Stomach (tissue), 8 donors: ENCODE measurements at regions not wholly inside any gene's neighbourhood (a gene's known extent, or its start where the extent isn't known, plus 50 kb on each side); places are given as distances from the start of the nearest gene placed in this dataset.

Experiments
- DNase-seq, 2 donors: peaks; one replicate each; pipeline versions ENCODE4 v3.0.0 to v3.0.0-alpha.2; 2013 to 2019
- H3K27ac ChIP-seq, 5 donors: fragments of 200-600 bp in 4 of 5; sonication (generic) in 4 of 5; one replicate each; pipeline ENCODE4 v1.5.1; 2013 to 2019; ENCODE audit warnings: mild to moderate bottlenecking in 1 of 5, moderate library complexity in 1 of 5
- H3K27me3 ChIP-seq, 3 donors: fragments of 200-600 bp; sonication (generic); one replicate each; pipeline ENCODE4 v1.5.1; 2017 to 2019; ENCODE audit warnings: mixed run types in 1 of 3
- H3K36me3 ChIP-seq, 4 donors: fragments of 200-600 bp; sonication (generic); 1 replicate in 3 of 4; 2 replicates in 1 of 4; pipeline ENCODE4 v1.5.1; 2016 to 2019
- H3K4me1 ChIP-seq, 4 donors: fragments of 200-600 bp; sonication (generic); one replicate each; pipeline ENCODE4 v1.5.1; 2016 to 2019
- H3K4me3 ChIP-seq, 4 donors: fragments of 200-600 bp; sonication (generic) in 3 of 4; one replicate each; pipeline ENCODE4 v1.5.1; 2016 to 2019; ENCODE audit warnings: mild to moderate bottlenecking in 1 of 4
- H3K9me3 ChIP-seq, 4 donors: fragments of 200-600 bp; sonication (generic); one replicate each; pipeline ENCODE4 v1.5.1; 2016 to 2019
- EP300 ChIP-seq: sonication (generic); formaldehyde crosslinking; IDR thresholded peaks from one replicate; pipeline ENCODE4 v1.6.1; 2017; ENCODE audit warnings: antibody characterized with exemption
- POLR2A ChIP-seq, 4 donors: fragments of 450-650 bp; IDR thresholded peaks; one replicate each; pipeline ENCODE4 v1.6.1; 2016; ENCODE audit warnings: antibody characterized with exemption in 4 of 4, control low read depth in 2 of 4, mild to moderate bottlenecking in 1 of 4, moderate library complexity in 1 of 4
- POLR2AphosphoS5 ChIP-seq, 3 donors: sonication (generic); formaldehyde crosslinking; IDR thresholded peaks; one replicate each; pipeline ENCODE4 v1.6.1; 2016; ENCODE audit warnings: antibody characterized with exemption in 3 of 3
- WGBS, 5 donors: extraction: QIAGEN DNeasy Blood & Tissue Kit in 3 of 5; methylation state at CpG; one replicate each; pipeline versions ENCODE4 v1.1.5 to v1.1.7; 2013 to 2018; 5-methylcytosine and 5-hydroxymethylcytosine counted together
- intact Hi-C: fragments of 100-400 bp; cut with DNase I; formaldehyde crosslinking; loops from one replicate; pipeline ENCODE4 v1.15.1; 2023; ENCODE audit warnings: low total_unique reads
- TF ChIP-seq, protein P1 (sequence below), 7 experiments: fragments of 450-650 bp in 4 of 7; fragments of 200-600 bp in 3 of 7; sonication (generic) in 3 of 7; IDR thresholded peaks; one replicate each; pipeline ENCODE4 v1.5.1; 2016 to 2019; ENCODE audit warnings: antibody characterized with exemption in 7 of 7, control low read depth in 2 of 7, mild to moderate bottlenecking in 1 of 7
- donor health status: healthy with polysubstance abuse.
- donor health status: Bipolar disorder and iron deficiency.
- donor health status: healthy.

DNA sequence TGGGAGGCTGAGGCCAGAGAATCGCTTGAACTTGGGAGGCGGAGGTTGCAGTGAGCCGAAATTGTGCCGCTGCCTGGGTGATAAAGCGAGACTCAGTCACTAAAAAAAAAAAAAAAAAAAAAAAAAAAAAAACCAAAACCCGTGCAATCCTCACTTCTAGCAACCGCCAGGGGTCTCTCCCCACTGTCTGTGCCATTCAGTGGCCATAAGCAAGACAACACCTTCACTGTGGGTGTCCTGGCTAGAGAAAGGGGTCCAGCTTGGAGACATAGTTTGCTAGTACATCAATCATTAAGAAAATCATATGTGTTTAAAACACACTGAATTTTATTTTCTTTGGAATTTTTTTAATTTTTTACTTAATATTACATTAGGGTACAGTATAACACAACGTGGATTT lies 68.2 kb downstream of the RASL11A start:
- WGBS, 5 donors, result 61 to 76% (median 66%) methylated on average over 8 of the region's 8 CpGs
- DNase-seq, result no peak

DNA sequence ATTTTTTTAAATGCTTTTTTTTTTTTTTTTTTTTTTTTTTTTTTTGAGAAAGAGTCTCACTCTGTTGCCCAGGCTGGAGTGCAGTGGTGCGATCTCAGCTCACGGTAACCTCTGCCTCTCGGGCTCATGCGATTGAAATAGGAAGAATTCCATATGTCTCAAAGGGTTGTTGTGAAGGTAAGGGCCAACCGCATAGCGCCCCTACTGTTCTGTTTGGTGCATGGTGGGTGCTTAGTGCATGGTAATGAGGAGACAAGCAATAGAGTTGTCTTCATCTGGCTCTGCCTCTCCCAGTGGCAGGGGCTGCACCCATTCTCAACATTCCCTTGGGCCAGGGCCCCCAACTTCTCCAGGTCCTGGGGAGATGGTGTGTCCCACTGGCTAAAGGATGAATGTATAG lies 68.7 kb downstream of the RASL11A start:
- peak; percentile 39 to 68 for DNase-seq
- no peak overlapping the region for H3K27ac ChIP-seq
- no peaks in the 10 kb centered on the region for H3K27me3 ChIP-seq
- WGBS, 5 donors, result 15 to 29% (median 26%) methylated on average over 6 of the region's 6 CpGs
- H3K4me3 ChIP-seq, result no peak overlapping the region
- no peaks in the 10 kb centered on the region for H3K9me3 ChIP-seq
- TF ChIP-seq, protein P1, sequence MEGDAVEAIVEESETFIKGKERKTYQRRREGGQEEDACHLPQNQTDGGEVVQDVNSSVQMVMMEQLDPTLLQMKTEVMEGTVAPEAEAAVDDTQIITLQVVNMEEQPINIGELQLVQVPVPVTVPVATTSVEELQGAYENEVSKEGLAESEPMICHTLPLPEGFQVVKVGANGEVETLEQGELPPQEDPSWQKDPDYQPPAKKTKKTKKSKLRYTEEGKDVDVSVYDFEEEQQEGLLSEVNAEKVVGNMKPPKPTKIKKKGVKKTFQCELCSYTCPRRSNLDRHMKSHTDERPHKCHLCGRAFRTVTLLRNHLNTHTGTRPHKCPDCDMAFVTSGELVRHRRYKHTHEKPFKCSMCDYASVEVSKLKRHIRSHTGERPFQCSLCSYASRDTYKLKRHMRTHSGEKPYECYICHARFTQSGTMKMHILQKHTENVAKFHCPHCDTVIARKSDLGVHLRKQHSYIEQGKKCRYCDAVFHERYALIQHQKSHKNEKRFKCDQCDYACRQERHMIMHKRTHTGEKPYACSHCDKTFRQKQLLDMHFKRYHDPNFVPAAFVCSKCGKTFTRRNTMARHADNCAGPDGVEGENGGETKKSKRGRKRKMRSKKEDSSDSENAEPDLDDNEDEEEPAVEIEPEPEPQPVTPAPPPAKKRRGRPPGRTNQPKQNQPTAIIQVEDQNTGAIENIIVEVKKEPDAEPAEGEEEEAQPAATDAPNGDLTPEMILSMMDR (IDR thresholded peaks at IDR 0.05), result peak in 2 of 7 experiments; percentile 11 to 19
- TF ChIP-seq EP300, result no peak
- intact Hi-C loops, result no loop called here
- H3K4me1 ChIP-seq, result peaks cover 0 to 11% (median 0%) of the 10 kb centered on the region in 4 donors
- H3K36me3 ChIP-seq, result no peaks in the 10 kb centered on the region

More for the DNA sequence above, 68.2 kb downstream of the RASL11A start:
- no peak overlapping the region for H3K4me3 ChIP-seq
- intact Hi-C loops, result no loop called here
- peaks cover 0 to 11% (median 0%) of the 10 kb centered on the region in 4 donors for H3K4me1 ChIP-seq
- no peaks in the 10 kb centered on the region for H3K36me3 ChIP-seq
- H3K27ac ChIP-seq, result no peak overlapping the region
- no peaks in the 10 kb centered on the region for H3K9me3 ChIP-seq
- TF ChIP-seq, protein P1 (IDR thresholded peaks at IDR 0.05), result peak in 1 of 7 experiments; percentile 5
- no peak for TF ChIP-seq POLR2A (IDR thresholded peaks at IDR 0.05)
- no peaks in the 10 kb centered on the region for H3K27me3 ChIP-seq

DNA sequence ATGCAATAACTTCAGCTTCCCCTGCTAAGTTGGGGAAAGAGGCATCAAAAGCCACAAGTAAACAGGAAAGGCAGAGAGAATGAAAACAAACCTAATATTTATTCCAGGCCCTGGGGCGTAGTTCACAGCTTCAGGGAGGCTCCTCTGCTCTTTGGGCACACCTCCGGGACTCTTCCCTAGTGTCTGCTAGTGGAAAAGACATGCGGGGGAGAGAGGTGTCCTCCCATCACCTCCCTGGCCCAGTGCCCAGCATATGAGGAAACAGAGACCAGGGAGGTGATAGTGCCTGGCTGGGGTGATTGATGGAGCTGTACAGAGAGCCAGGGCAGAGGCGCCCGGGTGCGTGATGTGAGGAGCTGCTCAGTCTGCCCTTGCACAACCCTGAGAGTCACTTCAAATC lies 71.0 kb downstream of the RASL11A start:
- Histone ChIP-seq H3K27me3 (peaks cover 0 to 11% (median 0%) of the 10 kb centered on the region in 3 donors), H3K4me1 (peaks cover 0 to 6% (median 0%) of the 10 kb centered on the region in 4 donors), H3K9me3 (no peaks in the 10 kb centered on the region), H3K36me3 (no peaks in the 10 kb centered on the region), H3K27ac (no peak overlapping the region), H3K4me3 (no peak overlapping the region)
- TF ChIP-seq POLR2AphosphoS5 (IDR thresholded peaks at IDR 0.05), result no peak
- TF ChIP-seq, protein P1 (IDR thresholded peaks at IDR 0.05), result no peak
- TF ChIP-seq EP300, result no peak
- 20 to 36% (median 35%) methylated on average over 6 of the region's 6 CpGs for WGBS, 5 donors
- peak in 1 of 2 donors; percentile 18 for DNase-seq
- intact Hi-C loops, result loop anchor here (10.0 kb wide), 1 partner anchor 57 kb away; no protein-coding TSS in a partner anchor

DNA sequence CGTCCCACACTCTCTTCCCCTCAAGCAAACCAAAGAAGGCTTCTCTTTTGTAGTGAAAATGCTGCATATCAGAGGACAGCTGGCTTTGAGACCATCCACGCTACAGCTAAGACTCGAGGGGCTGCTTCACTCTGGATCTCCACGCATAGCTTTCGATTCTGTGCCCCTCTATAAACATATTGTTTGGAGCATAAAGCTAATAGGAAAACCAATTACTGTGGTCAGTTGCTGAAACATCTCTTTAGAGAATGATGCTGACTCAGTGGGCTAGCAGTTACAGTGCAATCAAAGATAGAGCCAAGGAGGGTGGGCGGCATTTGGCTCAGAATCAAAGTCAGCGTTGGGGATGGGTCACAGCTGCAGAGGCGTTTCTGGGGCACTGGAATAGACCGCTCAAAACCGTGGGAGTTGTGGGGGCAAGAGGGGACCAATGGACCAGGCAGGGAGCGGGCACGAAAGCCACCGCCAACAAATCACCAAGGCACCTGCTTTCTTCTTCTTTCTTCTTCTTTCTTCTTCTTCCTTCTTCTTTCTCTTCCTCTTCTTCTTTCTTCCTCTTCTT lies 76.7 kb downstream of the RASL11A start:
- 52 to 62% (median 57%) methylated on average over 13 of the region's 13 CpGs for WGBS, 5 donors
- intact Hi-C loops, result loop anchor here (10.0 kb wide), 1 partner anchor 62 kb away; no protein-coding TSS in a partner anchor
- no peak for DNase-seq
- TF ChIP-seq, protein P1 (IDR thresholded peaks at IDR 0.05), result no peak
- TF ChIP-seq POLR2A (IDR thresholded peaks at IDR 0.05) (no peak), POLR2AphosphoS5 (IDR thresholded peaks at IDR 0.05) (no peak), EP300 (no peak)
- no peaks in the 10 kb centered on the region for H3K36me3 ChIP-seq
- H3K27me3 ChIP-seq, result peaks cover 0 to 17% (median 0%) of the 10 kb centered on the region in 3 donors
- H3K4me1 ChIP-seq, result peaks cover 0 to 3% (median under 1%) of the 10 kb centered on the region in 4 donors
- H3K27ac ChIP-seq, result no peak overlapping the region
- no peaks in the 10 kb centered on the region for H3K9me3 ChIP-seq
- H3K4me3 ChIP-seq, result no peak overlapping the region
